SKM-1 (cell line): ENCODE measurements at regions not wholly inside any gene's neighbourhood (a gene's known extent, or its start where the extent isn't known, plus 50 kb on each side); places are given as distances from the start of the nearest gene placed in this dataset.
"Not testable (repeated sequence)": the region's sequence is repeated elsewhere in the genome, so short reads cannot be mapped to it uniquely, and the experiment has no call there.

ENCODE experiments used
- DNase-seq: peaks from one replicate; lab custom pipeline; 2025; ENCODE audit not compliant: unreplicated experiment; lab: John Stamatoyannopoulos, UW

- no peak for DNase-seq
Measured at GRCh38 chr11:82536706-82537105, 197.0 kb downstream of the FAM181B start.

GRCh38 chr11:82533628-82534327 is 199.9 kb downstream of the FAM181B start:
- DNase-seq, result no peak

DNA sequence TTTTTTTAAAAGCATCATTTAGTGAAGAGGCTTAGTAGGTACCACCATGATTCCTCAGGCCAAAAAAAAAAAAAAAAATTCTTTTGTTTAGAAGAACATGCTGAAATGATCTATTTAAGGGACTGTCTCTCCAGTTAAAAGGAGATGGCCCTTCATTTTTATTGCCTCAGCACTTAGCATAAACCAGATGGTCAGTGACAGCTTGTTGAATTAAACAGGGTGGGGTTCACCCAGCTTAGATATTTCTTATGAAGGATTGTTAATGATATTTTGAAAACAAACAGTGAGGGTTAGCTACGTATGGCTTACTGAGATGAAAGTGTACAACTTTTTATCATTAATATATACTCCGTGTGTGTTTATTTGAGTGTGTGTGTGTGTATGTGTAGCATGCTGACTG is 203.7 kb downstream of the FAM181B start:
- DNase-seq, result no peak

- no peak for DNase-seq
Measured at GRCh38 chr11:82527081-82527584, 206.5 kb downstream of the FAM181B start.

- DNase-seq, result no peak
Measured at GRCh38 chr11:82523141-82523540, 210.5 kb downstream of the FAM181B start.

GRCh38 chr11:82521427-82521826 is 212.2 kb downstream of the FAM181B start:
- peak; percentile 53 for DNase-seq

GRCh38 chr11:82507288-82507687 is 226.4 kb downstream of the FAM181B start:
- no peak for DNase-seq

DNA sequence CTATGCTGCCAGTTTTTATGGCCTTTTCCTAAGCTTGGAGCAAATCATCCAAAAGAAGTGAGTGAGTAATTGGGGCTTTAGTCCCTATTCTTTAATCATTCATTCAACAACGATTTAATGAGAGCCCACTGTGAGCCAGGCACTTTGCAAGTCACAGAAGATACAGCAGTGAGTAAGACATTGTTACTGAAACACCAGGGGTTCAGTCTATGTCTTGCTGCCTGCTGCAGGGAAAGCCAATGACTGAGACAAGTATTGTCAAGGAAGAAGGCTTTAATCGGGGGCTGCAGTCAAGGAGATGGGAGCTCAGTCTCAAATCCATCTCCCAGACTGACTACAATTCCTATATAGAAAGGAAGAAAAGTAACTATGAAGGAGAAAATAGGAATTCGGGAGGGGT is 228.3 kb downstream of the FAM181B start:
- no peak for DNase-seq

DNA sequence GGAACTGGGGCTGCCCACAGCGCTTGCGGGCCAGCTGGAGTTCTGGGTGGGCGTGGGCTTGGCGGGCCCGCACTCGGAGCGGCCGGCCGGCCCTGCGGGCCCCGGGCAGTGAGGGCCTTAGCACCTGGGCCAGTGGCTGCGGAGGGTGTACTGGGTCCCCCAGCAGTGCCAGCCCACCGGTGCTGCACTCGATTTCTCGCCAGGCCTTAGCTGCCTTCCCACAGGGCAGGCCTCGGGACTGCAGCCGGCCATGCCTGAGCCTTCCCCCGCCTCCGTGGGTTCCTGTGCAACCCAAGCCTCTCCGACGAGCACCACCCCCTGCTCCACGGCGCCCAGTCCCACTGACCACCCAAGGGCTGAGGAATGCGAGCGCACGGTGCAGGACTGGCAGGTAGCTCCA is 232.5 kb downstream of the FAM181B start:
- DNase-seq, result not testable (repeated sequence)

GRCh38 chr11:82494988-82495432 is 238.7 kb downstream of the FAM181B start:
- DNase-seq, result no peak

GRCh38 chr11:82474876-82475275 is 258.8 kb downstream of the FAM181B start:
- no peak for DNase-seq

DNA sequence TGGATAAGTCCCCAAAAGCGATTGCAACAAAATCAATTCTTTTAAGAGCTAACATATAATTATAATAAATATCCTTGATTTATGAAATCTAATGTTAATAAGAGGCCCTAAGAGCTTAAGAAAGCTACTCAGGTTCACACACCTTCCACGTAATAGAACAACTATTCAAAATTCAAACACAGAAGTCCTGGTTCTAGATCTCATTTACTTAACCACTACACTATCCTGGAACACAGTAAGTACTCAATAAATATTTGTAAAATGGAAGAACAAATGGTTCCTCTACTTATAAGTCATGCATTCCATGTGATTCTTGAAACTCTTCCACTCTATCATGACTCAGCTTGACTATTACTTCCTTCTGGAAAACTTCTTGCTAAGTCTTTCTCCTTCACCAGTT is 268.2 kb downstream of the FAM181B start:
- DNase-seq, result no peak

GRCh38 chr11:82462608-82463242 is 270.9 kb downstream of the FAM181B start:
- DNase-seq, result no peak

DNA sequence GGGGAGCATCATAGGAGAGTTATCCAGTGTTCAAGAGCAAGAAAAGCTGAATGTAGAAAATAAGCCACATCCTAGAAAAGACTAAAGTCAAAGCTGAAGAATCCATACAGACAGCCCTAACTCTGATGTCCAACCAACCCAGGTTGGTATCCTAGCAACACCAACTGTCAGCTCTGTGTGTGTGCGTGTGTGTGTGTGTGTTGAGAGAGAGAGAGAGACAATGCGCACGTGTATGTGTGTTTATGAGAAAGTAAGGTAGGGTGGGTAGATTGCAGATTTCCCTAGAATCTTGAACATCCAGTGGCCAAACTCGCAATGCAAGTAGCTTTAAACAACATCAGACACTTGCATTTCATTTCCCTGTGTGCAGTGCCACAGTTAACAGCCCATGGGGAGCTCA is 274.9 kb downstream of the FAM181B start:
- DNase-seq, result no peak

GRCh38 chr11:82458147-82458546 is 275.5 kb downstream of the FAM181B start:
- no peak for DNase-seq

GRCh38 chr11:82450996-82451395 is 282.7 kb downstream of the FAM181B start:
- no peak for DNase-seq

- DNase-seq, result no peak
Measured at GRCh38 chr11:82406611-82407010, 327.1 kb downstream of the FAM181B start.

DNA sequence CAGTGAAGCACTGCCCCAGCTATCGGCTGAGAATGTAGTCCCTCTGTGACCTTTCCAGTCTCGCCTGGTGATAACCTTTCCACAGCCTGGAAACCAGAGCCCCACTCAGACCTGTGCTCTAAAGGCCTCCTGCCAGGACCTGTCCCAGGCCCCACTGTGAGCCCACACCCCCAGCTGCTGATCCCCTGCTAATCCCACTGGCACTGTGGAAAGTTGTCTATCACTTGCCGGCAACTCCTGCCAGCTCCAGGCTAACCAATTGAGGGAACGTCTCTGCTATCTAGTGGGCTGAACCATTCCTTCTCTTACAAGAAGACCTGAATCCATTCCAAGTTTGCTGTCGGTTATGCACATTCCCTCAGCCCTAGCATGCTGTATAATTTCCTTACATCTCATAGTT is 328.2 kb downstream of the FAM181B start:
- no peak for DNase-seq

- DNase-seq, result no peak
Measured at GRCh38 chr11:82404981-82405380, 328.7 kb downstream of the FAM181B start.

DNA sequence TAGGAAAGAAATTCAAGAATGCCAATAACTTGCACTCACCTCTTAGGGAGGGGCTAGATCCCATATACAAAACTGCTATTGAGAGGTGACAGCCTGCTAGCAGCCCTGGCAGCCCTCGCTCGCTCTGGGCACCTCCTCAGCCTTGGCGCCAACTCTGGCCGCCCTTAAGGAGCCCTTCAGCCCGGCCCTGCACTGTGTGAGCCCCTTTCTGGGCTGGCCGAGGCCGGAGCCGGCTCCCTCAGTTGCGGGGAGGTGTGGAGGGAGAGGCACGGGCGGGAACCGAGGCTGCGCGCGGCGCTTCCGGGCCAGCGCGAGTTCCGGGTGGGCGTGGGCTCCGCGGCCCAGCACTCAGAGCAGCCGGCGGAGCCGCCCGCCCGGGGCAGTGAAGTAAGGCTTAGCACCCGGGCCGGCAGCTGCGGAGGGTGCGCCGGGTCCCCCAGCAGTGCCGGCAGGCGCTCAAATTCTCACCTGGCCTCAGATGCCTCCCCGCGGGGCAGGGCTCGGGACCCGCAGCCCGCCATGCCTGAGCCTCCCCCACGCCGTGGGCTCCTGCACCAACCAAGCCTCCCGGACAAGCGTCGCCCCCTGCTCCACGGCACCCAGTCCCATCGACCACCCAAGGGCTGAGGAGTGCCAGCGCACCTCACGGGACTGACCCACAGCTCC is 329.9 kb downstream of the FAM181B start:
- DNase-seq, result no peak

GRCh38 chr11:82398300-82398815 is 335.3 kb downstream of the FAM181B start:
- DNase-seq, result peak; percentile 45

DNA sequence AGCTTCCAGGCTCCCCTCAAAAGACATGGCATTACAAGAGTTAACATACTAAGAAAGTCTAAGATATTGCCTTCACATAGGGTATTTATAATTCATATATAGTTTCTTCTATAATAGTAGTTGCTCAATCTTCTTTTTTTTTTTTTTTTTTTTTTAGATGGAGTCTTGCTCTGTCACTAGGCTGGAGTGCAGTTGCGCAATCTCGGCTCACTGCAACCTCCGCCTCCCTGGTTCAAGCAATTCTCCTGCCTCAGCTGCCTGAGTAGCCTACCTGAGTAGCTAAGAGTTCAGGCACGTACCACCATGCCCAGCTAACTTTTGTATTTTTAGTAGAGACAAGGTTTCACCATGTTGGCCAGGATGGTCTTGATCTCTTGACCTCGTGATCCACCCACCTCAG is 337.0 kb downstream of the FAM181B start:
- not testable (repeated sequence) for DNase-seq
